Astrocyte (in vitro differentiated cells and primary cell): ENCODE measurements at regions not wholly inside any gene's neighbourhood (a gene's known extent, or its start where the extent isn't known, plus 50 kb on each side); places are given as distances from the start of the nearest gene placed in this dataset.

Experiments
- DNase-seq: peaks from one replicate; pipeline ENCODE4 v3.0.0-alpha.2; 2010; ENCODE audit warnings: low read depth
- FAIRE-seq: peaks from 2 replicates; lab custom pipeline; 2011; peaks lifted over from hg19 to GRCh38; lab: Jason Lieb, UNC
- H2AFZ ChIP-seq: 2 replicates; pipeline ENCODE4 v1.6.0; 2012; ENCODE audit warnings: low read depth, low read length, inconsistent platforms
- H3K27ac ChIP-seq: 2 replicates; pipeline ENCODE4 v1.5.1; 2011; ENCODE audit warnings: low read depth, low read length, inconsistent platforms
- H3K27me3 ChIP-seq: 2 replicates; pipeline ENCODE4 v1.6.0; 2011; ENCODE audit warnings: low read length, inconsistent platforms; ENCODE audit not compliant: insufficient read depth
- H3K36me3 ChIP-seq: 2 replicates; pipeline ENCODE4 v1.5.1; 2011; ENCODE audit warnings: low read length, inconsistent platforms; ENCODE audit not compliant: insufficient read depth
- H3K4me1 ChIP-seq: 2 replicates; pipeline ENCODE4 v1.5.1; 2011; ENCODE audit warnings: low read length, inconsistent platforms; ENCODE audit not compliant: insufficient read depth
- H3K4me2 ChIP-seq: 2 replicates; pipeline ENCODE4 v1.6.0; 2012; ENCODE audit warnings: low read length, inconsistent platforms
- H3K4me3 ChIP-seq: 2 replicates; pipeline ENCODE4 v1.5.1; 2011; ENCODE audit warnings: low read depth, mild to moderate bottlenecking, low read length, inconsistent platforms; ENCODE audit not compliant: insufficient read depth
- H3K79me2 ChIP-seq: 2 replicates; pipeline ENCODE4 v1.6.0; 2012; ENCODE audit warnings: mild to moderate bottlenecking, low read length, inconsistent platforms; ENCODE audit not compliant: insufficient read depth
- H3K9ac ChIP-seq: 2 replicates; pipeline ENCODE4 v1.6.0; 2012; ENCODE audit warnings: mild to moderate bottlenecking, low read length, inconsistent platforms
- H3K9me3 ChIP-seq: 2 replicates; pipeline ENCODE4 v1.5.1; 2012; ENCODE audit warnings: low read depth, mild to moderate bottlenecking, low read length, inconsistent platforms; ENCODE audit not compliant: insufficient read depth
- H4K20me1 ChIP-seq: 2 replicates; pipeline ENCODE4 v1.6.0; 2012; ENCODE audit warnings: low read length, inconsistent platforms; ENCODE audit not compliant: insufficient read depth
- H3K27ac Mint-ChIP-seq: one replicate; pipeline ENCODE4 v1.8.0; 2021; ENCODE audit warnings: mild to moderate bottlenecking, mixed read lengths; ENCODE audit not compliant: unreplicated experiment
- H3K27me3 Mint-ChIP-seq: one replicate; pipeline ENCODE4 v1.8.0; 2021; ENCODE audit warnings: low read depth, mixed read lengths; ENCODE audit not compliant: unreplicated experiment
- H3K36me3 Mint-ChIP-seq: one replicate; pipeline ENCODE4 v1.8.0; 2021; ENCODE audit warnings: low read depth, mixed read lengths; ENCODE audit not compliant: unreplicated experiment
- H3K4me1 Mint-ChIP-seq: one replicate; pipeline ENCODE4 v1.8.0; 2021; ENCODE audit warnings: low read depth, mixed read lengths; ENCODE audit not compliant: unreplicated experiment
- H3K4me3 Mint-ChIP-seq: one replicate; pipeline ENCODE4 v1.8.0; 2021; ENCODE audit warnings: mild to moderate bottlenecking, moderate library complexity, mixed read lengths; ENCODE audit not compliant: unreplicated experiment
- H3K9me3 Mint-ChIP-seq: one replicate; pipeline ENCODE4 v1.8.0; 2021; ENCODE audit warnings: mild to moderate bottlenecking, mixed read lengths; ENCODE audit not compliant: unreplicated experiment
- CTCF ChIP-seq: IDR thresholded peaks from 2 replicates; pipeline ENCODE4 v1.5.1; 2011; ENCODE audit warnings: low read depth, mild to moderate bottlenecking, inconsistent platforms, low read length, moderate library complexity; ENCODE audit not compliant: insufficient read depth
- EZH2 ChIP-seq: IDR thresholded peaks from 2 replicates; pipeline ENCODE4 v1.6.1; 2012; ENCODE audit warnings: mild to moderate bottlenecking, low read length, inconsistent platforms; ENCODE audit not compliant: insufficient read depth

- H3K4me2 ChIP-seq, result no peak overlapping the region
- FAIRE-seq (no peak), DNase-seq (no peak)
- no peaks in the 10 kb centered on the region for H3K36me3 Mint-ChIP-seq
- TF ChIP-seq EZH2 (no peak), CTCF (no peak)
- peaks cover 3% of the 10 kb centered on the region for H3K4me1 ChIP-seq
- no peak overlapping the region for H3K4me3 Mint-ChIP-seq
- no peaks in the 10 kb centered on the region for H4K20me1 ChIP-seq
- no peak overlapping the region for H3K4me3 ChIP-seq
- H3K36me3 ChIP-seq, result no peaks in the 10 kb centered on the region
- H3K27ac ChIP-seq, result no peak overlapping the region
- no peaks in the 10 kb centered on the region for H3K79me2 ChIP-seq
- H3K27me3 ChIP-seq, result no peaks in the 10 kb centered on the region
- no peak overlapping the region for H3K27ac Mint-ChIP-seq
- no peak overlapping the region for H3K9ac ChIP-seq
- no peaks in the 10 kb centered on the region for H3K9me3 Mint-ChIP-seq
- H3K9me3 ChIP-seq, result no peaks in the 10 kb centered on the region
- no peaks in the 10 kb centered on the region for H3K27me3 Mint-ChIP-seq
- H3K4me1 Mint-ChIP-seq, result peaks cover 20% of the 10 kb centered on the region
- no peak overlapping the region for H2AFZ ChIP-seq
These were observed 585.5 kb downstream of the INHBA start for GRCh38 chr7:41117431-41117830.

DNA sequence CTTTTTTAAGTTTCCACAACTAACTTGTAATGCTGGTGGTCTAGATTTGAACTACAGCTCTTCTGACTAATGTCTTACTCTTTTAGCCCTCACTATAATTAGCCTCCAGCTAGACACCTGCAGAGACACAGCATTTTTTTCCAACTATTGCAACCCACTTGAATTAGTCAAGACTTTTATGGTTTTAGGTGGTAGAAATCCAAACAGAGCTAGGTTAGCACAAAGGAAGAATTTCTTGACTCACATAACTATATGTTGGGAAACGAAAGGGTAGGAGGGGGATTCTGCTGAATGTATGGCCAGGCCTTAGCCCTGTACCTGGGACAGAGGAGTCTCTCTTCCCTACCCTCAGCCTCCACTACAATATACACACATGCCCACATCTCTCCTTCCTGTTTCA lies 586.1 kb downstream of the INHBA start:
- H4K20me1 ChIP-seq, result no peaks in the 10 kb centered on the region
- TF ChIP-seq CTCF (no peak), EZH2 (no peak)
- H3K36me3 Mint-ChIP-seq, result no peaks in the 10 kb centered on the region

DNA sequence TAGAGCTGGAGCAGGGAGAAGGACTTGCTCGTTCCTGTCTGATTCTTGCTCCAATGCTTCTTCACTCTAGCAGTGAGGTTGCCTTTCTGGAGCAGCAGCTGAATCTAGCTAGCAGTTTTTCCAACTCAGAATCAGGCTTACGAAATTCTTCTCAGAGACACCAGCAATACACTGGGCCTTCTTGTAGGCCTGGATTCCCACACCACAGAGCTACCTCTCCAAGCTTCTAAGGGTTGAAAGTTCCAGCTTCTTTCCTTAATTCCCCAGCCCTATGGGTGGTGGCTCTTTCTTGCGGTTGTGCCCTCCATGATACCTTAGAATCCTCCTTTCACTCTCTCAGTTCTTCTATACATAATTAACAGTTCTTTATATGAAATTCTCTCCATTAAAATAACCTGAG lies 586.6 kb downstream of the INHBA start:
- H3K9ac ChIP-seq, result no peak overlapping the region
- no peak overlapping the region for H3K27ac ChIP-seq

More for the DNA sequence above, 586.1 kb downstream of the INHBA start:
- Histone ChIP-seq H3K27me3 (no peaks in the 10 kb centered on the region), H2AFZ (no peak overlapping the region), H3K4me3 (no peak overlapping the region), H3K79me2 (no peaks in the 10 kb centered on the region), H3K36me3 (no peaks in the 10 kb centered on the region), H3K9me3 (no peaks in the 10 kb centered on the region), H3K4me1 (peaks cover 3% of the 10 kb centered on the region), H3K4me2 (no peak overlapping the region), H3K27ac (no peak overlapping the region), H3K9ac (no peak overlapping the region)
- peak overlapping the region; percentile 4 for H3K27ac Mint-ChIP-seq
- FAIRE-seq (no peak), DNase-seq (peak; percentile 44)
- H3K27me3 Mint-ChIP-seq, result no peaks in the 10 kb centered on the region
- H3K4me3 Mint-ChIP-seq, result no peak overlapping the region
- peaks cover 20% of the 10 kb centered on the region for H3K4me1 Mint-ChIP-seq
- no peaks in the 10 kb centered on the region for H3K9me3 Mint-ChIP-seq

More for the DNA sequence above, 586.6 kb downstream of the INHBA start:
- Histone ChIP-seq H3K79me2 (no peaks in the 10 kb centered on the region), H2AFZ (no peak overlapping the region), H3K4me2 (no peak overlapping the region), H4K20me1 (no peaks in the 10 kb centered on the region), H3K9me3 (no peaks in the 10 kb centered on the region), H3K27me3 (no peaks in the 10 kb centered on the region), H3K36me3 (no peaks in the 10 kb centered on the region), H3K4me1 (peaks cover 3% of the 10 kb centered on the region), H3K4me3 (no peak overlapping the region)
- DNase-seq, result no peak
- Mint-ChIP-seq H3K36me3 (no peaks in the 10 kb centered on the region), H3K9me3 (no peaks in the 10 kb centered on the region), H3K4me3 (no peak overlapping the region), H3K27ac (no peak overlapping the region), H3K27me3 (no peaks in the 10 kb centered on the region), H3K4me1 (peaks cover 20% of the 10 kb centered on the region)
- FAIRE-seq, result no peak
- TF ChIP-seq EZH2 (no peak), CTCF (no peak)
